SK-N-SH treated with all-trans-retinoic acid at 6 μM for 48 hours (cell line): ENCODE measurements at regions not wholly inside any gene's neighbourhood (a gene's known extent, or its start where the extent isn't known, plus 50 kb on each side); places are given as distances from the start of the nearest gene placed in this dataset.

Experiments
- ATAC-seq: fragments of 200-7000 bp; cut with Tn5 transposase; 3 replicates; pipeline ENCODE4 v1.9.1; 2020; ENCODE audit warnings: mild to moderate bottlenecking, moderate library complexity
- ARNTL ChIP-seq: fragments of 450-650 bp; formaldehyde crosslinking; IDR thresholded peaks from 2 replicates; pipeline ENCODE4 v1.5.0; 2020; ENCODE audit warnings: low read depth, mild to moderate bottlenecking, moderate library complexity, borderline replicate concordance
- CSDC2 ChIP-seq: fragments of 250-450 bp; sonication (Bioruptor Pico); IDR thresholded peaks from 2 replicates; pipeline ENCODE4 v1.5.0; 2020; ENCODE audit warnings: mild to moderate bottlenecking, moderate library complexity
- ESRRG ChIP-seq: fragments of 250-450 bp; sonication (Bioruptor Pico); IDR thresholded peaks from 2 replicates; pipeline ENCODE4 v1.6.1; 2021; ENCODE audit warnings: mild to moderate bottlenecking
- GLIS3 ChIP-seq: fragments of 250-450 bp; sonication (Bioruptor Pico); IDR thresholded peaks from 2 replicates; pipeline ENCODE4 v1.5.0; 2020; ENCODE audit warnings: mild to moderate bottlenecking, moderate library complexity
- ISL1 ChIP-seq: fragments of 250-450 bp; sonication (Bioruptor Pico); IDR thresholded peaks from 2 replicates; pipeline ENCODE4 v2.1.2; 2022; ENCODE audit warnings: mild to moderate bottlenecking, moderate library complexity
- PPARA ChIP-seq: fragments of 250-450 bp; sonication (Bioruptor Pico); IDR thresholded peaks from 2 replicates; pipeline ENCODE4 v1.5.0; 2020; ENCODE audit warnings: mild to moderate bottlenecking, borderline replicate concordance
- TCF4 ChIP-seq: fragments of 250-450 bp; sonication (Bioruptor Pico); IDR thresholded peaks from 2 replicates; pipeline ENCODE4 v1.8.0; 2021; ENCODE audit warnings: mild to moderate bottlenecking, moderate library complexity, borderline replicate concordance
- TOX ChIP-seq: fragments of 250-450 bp; sonication (Bioruptor Pico); IDR thresholded peaks from 2 replicates; pipeline ENCODE4 v1.8.0; 2021; ENCODE audit warnings: mild to moderate bottlenecking, moderate library complexity, borderline replicate concordance
- ZC3H10 ChIP-seq: fragments of 250-450 bp; sonication (Bioruptor Pico); IDR thresholded peaks from 2 replicates; pipeline ENCODE4 v1.5.1; 2021; ENCODE audit warnings: mild to moderate bottlenecking, moderate library complexity
- ZFP3 ChIP-seq: fragments of 250-450 bp; sonication (Bioruptor Pico); IDR thresholded peaks from 2 replicates; pipeline ENCODE4 v1.5.0; 2020; ENCODE audit warnings: mild to moderate bottlenecking, moderate library complexity
- ZFP30 ChIP-seq: fragments of 450-650 bp; formaldehyde crosslinking; IDR thresholded peaks from 2 replicates; pipeline ENCODE4 v1.5.0; 2022; ENCODE audit warnings: mild to moderate bottlenecking, moderate library complexity
- ZNF565 ChIP-seq: fragments of 450-650 bp; formaldehyde crosslinking; conservative IDR thresholded peaks from 2 replicates; pipeline ENCODE4 v1.5.0; 2020; ENCODE audit warnings: low read depth, mild to moderate bottlenecking, moderate library complexity
- ZNF8 ChIP-seq: fragments of 450-650 bp; formaldehyde crosslinking; IDR thresholded peaks from 2 replicates; pipeline ENCODE4 v1.5.0; 2020; ENCODE audit warnings: mild to moderate bottlenecking, moderate library complexity
- TF ChIP-seq, protein P1 (sequence below): fragments of 250-450 bp; sonication (Bioruptor Pico); IDR thresholded peaks from 2 replicates; pipeline ENCODE4 v1.5.1; 2021; ENCODE audit warnings: mild to moderate bottlenecking, moderate library complexity
- TF ChIP-seq, protein P2 (sequence below): fragments of 250-450 bp; sonication (Bioruptor Pico); IDR thresholded peaks from 2 replicates; pipeline ENCODE4 v1.5.0; 2020; ENCODE audit warnings: mild to moderate bottlenecking, moderate library complexity
- TF ChIP-seq, protein P3 (sequence below): fragments of 250-450 bp; sonication (Bioruptor Pico); IDR thresholded peaks from 2 replicates; pipeline ENCODE4 v1.8.0; 2021; ENCODE audit warnings: low read depth, mild to moderate bottlenecking, moderate library complexity, borderline replicate concordance
- TF ChIP-seq, protein P4 (sequence below): fragments of 250-450 bp; sonication (Bioruptor Pico); IDR thresholded peaks from 2 replicates; pipeline ENCODE4 v1.8.0; 2020; ENCODE audit warnings: mild to moderate bottlenecking, moderate library complexity, borderline replicate concordance
- TF ChIP-seq, protein P5 (sequence below): fragments of 250-450 bp; sonication (Bioruptor Pico); IDR thresholded peaks from 2 replicates; pipeline ENCODE4 v1.5.1; 2020; ENCODE audit warnings: low read depth, mild to moderate bottlenecking, moderate library complexity

DNA sequence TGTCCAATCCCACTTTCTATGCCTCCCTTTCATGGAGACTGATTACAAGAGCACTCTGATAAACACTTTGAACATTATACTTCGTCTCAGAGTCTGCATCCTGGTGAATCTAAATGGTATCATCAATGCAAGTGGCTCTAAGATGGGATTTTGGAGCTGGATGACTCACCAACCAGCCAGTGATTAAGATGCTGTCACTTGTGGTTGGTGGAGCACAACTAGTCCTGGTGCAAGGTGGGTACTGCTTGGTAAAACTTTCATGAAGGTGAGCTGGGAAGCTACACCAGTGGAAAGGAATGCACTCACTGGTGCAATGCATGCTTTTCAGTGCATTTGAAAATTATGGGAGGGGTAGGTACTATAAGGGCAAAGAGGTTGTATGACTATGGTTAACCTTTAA is 137.7 kb upstream of the TRIB2 start:
- no peak for TF ChIP-seq PPARA (CRISPR knock-in tag)
- TF ChIP-seq ZC3H10 (CRISPR knock-in tag), result no peak
- no peak for ATAC-seq

DNA sequence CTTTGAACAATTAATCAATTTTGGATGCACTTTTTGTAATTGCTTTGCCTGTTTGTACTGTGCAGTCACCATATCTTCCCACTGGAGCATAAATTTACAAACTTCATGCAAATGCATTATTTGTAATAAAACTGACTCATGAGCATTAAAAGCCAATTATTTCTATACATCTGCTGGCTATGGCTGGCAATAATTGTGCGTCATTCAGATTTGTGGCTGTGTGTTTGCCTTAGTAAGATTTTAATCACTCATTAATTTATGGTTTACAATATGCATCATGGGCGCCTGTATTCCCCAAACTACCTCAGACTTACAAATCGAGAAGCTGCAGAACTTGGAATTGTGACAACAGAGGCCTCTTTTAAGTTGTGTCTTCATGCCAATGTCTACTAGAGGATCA is 132.4 kb upstream of the TRIB2 start:
- no peak for ATAC-seq
- TF ChIP-seq, protein P1, sequence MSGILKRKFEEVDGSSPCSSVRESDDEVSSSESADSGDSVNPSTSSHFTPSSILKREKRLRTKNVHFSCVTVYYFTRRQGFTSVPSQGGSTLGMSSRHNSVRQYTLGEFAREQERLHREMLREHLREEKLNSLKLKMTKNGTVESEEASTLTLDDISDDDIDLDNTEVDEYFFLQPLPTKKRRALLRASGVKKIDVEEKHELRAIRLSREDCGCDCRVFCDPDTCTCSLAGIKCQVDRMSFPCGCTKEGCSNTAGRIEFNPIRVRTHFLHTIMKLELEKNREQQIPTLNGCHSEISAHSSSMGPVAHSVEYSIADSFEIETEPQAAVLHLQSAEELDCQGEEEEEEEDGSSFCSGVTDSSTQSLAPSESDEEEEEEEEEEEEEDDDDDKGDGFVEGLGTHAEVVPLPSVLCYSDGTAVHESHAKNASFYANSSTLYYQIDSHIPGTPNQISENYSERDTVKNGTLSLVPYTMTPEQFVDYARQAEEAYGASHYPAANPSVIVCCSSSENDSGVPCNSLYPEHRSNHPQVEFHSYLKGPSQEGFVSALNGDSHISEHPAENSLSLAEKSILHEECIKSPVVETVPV (CRISPR knock-in tag), result 0 out of 2 replicates have a peak, but pooled peaks have one; percentile 16
- TF ChIP-seq TCF4 (CRISPR knock-in tag) (peak; percentile 75), TOX (CRISPR knock-in tag) (no peak), CSDC2 (CRISPR knock-in tag) (no peak), ZFP30 (CRISPR knock-in tag) (no peak)
- TF ChIP-seq, protein P2, sequence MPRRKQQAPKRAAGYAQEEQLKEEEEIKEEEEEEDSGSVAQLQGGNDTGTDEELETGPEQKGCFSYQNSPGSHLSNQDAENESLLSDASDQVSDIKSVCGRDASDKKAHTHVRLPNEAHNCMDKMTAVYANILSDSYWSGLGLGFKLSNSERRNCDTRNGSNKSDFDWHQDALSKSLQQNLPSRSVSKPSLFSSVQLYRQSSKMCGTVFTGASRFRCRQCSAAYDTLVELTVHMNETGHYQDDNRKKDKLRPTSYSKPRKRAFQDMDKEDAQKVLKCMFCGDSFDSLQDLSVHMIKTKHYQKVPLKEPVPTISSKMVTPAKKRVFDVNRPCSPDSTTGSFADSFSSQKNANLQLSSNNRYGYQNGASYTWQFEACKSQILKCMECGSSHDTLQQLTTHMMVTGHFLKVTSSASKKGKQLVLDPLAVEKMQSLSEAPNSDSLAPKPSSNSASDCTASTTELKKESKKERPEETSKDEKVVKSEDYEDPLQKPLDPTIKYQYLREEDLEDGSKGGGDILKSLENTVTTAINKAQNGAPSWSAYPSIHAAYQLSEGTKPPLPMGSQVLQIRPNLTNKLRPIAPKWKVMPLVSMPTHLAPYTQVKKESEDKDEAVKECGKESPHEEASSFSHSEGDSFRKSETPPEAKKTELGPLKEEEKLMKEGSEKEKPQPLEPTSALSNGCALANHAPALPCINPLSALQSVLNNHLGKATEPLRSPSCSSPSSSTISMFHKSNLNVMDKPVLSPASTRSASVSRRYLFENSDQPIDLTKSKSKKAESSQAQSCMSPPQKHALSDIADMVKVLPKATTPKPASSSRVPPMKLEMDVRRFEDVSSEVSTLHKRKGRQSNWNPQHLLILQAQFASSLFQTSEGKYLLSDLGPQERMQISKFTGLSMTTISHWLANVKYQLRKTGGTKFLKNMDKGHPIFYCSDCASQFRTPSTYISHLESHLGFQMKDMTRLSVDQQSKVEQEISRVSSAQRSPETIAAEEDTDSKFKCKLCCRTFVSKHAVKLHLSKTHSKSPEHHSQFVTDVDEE (CRISPR knock-in tag), result peak; percentile 38; the same call in 1 of the 2 replicates
- TF ChIP-seq, protein P3, sequence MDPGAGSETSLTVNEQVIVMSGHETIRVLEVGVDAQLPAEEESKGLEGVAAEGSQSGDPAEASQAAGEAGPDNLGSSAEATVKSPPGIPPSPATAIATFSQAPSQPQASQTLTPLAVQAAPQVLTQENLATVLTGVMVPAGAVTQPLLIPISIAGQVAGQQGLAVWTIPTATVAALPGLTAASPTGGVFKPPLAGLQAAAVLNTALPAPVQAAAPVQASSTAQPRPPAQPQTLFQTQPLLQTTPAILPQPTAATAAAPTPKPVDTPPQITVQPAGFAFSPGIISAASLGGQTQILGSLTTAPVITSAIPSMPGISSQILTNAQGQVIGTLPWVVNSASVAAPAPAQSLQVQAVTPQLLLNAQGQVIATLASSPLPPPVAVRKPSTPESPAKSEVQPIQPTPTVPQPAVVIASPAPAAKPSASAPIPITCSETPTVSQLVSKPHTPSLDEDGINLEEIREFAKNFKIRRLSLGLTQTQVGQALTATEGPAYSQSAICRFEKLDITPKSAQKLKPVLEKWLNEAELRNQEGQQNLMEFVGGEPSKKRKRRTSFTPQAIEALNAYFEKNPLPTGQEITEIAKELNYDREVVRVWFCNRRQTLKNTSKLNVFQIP (CRISPR knock-in tag), result no peak

DNA sequence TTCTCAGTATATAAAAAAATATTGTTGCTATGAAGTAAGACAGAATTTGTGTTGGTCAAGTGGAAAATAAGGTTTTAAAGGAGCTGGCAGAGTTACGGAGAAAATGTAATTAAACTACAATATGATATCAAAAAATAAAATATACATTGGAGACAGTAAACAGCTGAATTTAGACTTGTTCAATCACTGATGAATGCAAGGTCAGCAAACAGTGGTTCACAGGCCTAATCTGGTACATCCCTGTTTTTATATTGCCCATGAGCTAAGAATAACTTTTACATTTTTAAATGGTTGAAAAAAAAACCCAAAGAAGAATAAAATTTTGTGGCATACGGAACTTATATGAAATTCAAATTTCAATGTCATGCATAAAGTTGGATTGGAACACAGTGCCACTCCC is 131.0 kb upstream of the TRIB2 start:
- ATAC-seq, result no peak
- TF ChIP-seq ESRRG (CRISPR knock-in tag) (no peak), ZFP3 (CRISPR knock-in tag) (no peak), CSDC2 (CRISPR knock-in tag) (no peak), TCF4 (CRISPR knock-in tag) (no peak), TOX (CRISPR knock-in tag) (no peak), ARNTL (CRISPR knock-in tag) (no peak), ISL1 (CRISPR knock-in tag) (no peak), ZFP30 (CRISPR knock-in tag) (no peak), ZC3H10 (CRISPR knock-in tag) (no peak), ZNF8 (CRISPR knock-in tag) (no peak), GLIS3 (CRISPR knock-in tag) (no peak), ZNF565 (CRISPR knock-in tag) (no peak)
- TF ChIP-seq, protein P2 (CRISPR knock-in tag), result no peak
- TF ChIP-seq, protein P4, sequence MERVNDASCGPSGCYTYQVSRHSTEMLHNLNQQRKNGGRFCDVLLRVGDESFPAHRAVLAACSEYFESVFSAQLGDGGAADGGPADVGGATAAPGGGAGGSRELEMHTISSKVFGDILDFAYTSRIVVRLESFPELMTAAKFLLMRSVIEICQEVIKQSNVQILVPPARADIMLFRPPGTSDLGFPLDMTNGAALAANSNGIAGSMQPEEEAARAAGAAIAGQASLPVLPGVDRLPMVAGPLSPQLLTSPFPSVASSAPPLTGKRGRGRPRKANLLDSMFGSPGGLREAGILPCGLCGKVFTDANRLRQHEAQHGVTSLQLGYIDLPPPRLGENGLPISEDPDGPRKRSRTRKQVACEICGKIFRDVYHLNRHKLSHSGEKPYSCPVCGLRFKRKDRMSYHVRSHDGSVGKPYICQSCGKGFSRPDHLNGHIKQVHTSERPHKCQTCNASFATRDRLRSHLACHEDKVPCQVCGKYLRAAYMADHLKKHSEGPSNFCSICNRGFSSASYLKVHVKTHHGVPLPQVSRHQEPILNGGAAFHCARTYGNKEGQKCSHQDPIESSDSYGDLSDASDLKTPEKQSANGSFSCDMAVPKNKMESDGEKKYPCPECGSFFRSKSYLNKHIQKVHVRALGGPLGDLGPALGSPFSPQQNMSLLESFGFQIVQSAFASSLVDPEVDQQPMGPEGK (CRISPR knock-in tag), result no peak
- TF ChIP-seq, protein P3 (CRISPR knock-in tag), result no peak
- TF ChIP-seq, protein P5, sequence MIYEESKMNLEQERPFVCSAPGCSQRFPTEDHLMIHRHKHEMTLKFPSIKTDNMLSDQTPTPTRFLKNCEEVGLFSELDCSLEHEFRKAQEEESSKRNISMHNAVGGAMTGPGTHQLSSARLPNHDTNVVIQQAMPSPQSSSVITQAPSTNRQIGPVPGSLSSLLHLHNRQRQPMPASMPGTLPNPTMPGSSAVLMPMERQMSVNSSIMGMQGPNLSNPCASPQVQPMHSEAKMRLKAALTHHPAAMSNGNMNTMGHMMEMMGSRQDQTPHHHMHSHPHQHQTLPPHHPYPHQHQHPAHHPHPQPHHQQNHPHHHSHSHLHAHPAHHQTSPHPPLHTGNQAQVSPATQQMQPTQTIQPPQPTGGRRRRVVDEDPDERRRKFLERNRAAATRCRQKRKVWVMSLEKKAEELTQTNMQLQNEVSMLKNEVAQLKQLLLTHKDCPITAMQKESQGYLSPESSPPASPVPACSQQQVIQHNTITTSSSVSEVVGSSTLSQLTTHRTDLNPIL (CRISPR knock-in tag), result no peak
